NCI-H1105 treated with DMSO at 0.1 percent for 48 hours (cell line): ENCODE measurements at regions not wholly inside any gene's neighbourhood (a gene's known extent, or its start where the extent isn't known, plus 50 kb on each side); places are given as distances from the start of the nearest gene placed in this dataset.
"Not testable (repeated sequence)": the region's sequence is repeated elsewhere in the genome, so short reads cannot be mapped to it uniquely, and the experiment has no call there.

Source experiments
- DNase-seq: peaks from one replicate; lab custom pipeline; 2025; lab: John Stamatoyannopoulos, UW

DNA sequence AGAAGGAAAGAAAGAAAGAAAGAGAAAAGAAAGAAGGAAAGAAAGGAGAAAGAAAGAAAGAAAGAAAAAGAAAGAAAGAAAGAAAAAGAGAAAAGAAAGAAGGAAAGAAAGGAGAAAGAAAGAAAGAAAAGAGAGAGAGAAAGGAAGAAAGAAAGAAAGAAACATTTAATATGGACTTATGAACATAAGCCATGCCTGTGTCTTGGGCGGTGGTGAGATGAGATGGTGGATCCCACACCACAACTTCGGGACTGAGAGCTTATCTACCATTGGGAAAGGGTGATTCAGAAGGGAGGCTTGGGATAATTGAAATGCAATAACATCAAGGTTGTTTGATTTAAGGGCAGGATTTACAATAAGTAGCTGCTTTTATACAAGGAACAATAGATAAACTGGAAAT lies 843.9 kb upstream of the AUTS2 start:
- no peak for DNase-seq

GRCh38 chr7:68756986-68757495 lies 841.2 kb upstream of the AUTS2 start:
- no peak for DNase-seq

- DNase-seq, result no peak
Observed at GRCh38 chr7:68760556-68760955, 837.7 kb upstream of the AUTS2 start.

DNA sequence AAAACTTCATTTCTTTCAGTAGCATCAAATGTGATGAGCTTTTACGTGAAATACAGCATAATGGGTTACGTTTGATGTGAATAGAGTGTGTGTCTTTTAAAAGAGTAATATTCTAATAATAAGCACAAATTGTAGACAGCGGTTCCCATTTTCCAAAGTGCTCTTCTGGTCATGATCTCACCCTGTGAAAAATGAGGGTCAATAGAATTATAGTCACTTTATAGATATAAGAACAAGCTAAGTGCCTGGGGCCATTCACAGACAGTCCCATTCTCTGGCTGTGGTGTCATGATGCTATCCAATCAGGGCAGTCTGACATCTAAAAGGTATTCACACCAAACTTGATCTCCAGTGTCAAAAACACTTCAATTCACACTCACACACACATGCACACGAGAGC lies 830.8 kb upstream of the AUTS2 start:
- no peak for DNase-seq

GRCh38 chr7:68770649-68771048 lies 827.6 kb upstream of the AUTS2 start:
- peak; percentile 92 for DNase-seq

DNA sequence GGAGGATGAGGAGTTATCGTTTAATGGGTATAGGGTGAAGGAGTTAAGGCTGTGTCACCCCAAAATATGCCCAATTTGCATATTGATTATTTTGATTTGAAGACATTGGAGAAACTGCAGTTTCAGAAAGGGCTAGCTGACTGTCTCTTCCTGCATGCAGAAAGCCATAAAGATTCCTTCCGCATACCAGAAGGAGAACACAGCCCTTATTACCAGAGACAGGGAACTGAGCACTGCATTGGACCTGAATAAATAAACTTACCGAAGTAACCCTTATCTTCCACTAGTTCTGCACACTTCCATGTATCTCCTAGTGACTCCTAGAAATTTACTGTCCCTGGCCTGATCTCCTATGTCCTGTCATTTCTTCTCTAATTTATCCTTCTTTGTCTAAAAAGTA lies 821.9 kb upstream of the AUTS2 start:
- no peak for DNase-seq

DNA sequence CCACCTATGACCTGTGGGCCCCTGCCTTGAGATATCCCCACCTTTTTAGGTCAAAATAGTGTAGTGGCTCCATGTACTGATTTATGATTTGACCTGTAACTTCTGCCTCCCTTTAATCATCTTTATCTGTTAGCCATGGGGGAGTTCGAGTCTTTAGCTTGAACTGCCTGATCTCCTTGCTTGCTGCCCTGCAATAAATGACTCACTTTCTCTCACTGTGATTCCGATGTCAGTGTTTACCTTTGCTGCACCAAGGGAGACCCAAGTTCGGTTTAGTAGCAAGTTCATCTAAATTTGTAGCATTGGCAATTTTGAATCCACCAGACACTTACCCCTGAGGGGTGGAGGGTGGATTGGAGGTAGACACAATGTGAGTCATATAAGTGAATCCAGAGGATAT lies 814.6 kb upstream of the AUTS2 start:
- DNase-seq, result no peak

DNA sequence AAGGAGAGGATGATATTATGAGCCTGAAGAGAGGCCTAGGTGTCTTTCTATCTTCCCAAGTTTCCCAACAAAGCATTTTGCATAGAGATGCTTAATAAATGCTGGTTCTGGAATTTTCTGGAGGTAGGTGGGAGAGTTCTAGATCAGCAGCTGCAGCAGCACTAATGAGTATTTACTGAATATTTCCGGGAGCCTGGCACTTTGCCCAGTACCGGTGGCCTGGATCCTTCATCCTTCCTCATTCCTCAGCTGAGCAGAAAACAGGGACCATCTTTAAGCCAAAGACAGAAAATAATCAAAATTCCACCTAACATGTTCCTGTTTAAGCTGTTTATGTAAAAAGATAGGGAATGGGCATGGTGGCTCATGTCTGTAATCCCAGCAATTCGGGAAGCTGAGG lies 813.2 kb upstream of the AUTS2 start:
- DNase-seq, result peak; percentile 12

- DNase-seq, result peak; percentile 23
Observed at GRCh38 chr7:68787566-68787965, 810.7 kb upstream of the AUTS2 start.

- DNase-seq, result not testable (repeated sequence)
Observed at GRCh38 chr7:68788529-68788928, 809.7 kb upstream of the AUTS2 start.

DNA sequence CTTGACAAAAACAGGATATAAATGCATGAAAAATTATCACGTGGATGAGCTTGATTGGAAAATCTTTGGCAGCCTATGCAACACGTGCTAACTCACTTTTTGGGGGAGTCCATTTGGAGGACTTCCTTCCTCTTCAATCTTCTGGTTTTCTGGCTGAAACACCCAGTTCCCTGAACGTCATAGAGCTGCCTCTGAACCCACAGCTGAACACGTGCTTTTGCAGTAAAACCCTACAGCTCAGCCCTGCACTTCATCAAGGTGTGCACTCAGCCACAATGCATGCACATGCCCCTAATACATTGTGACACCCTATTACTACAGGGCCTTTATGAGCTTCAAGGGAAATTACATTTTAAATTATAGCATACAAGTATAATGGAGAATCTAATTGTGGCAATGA lies 808.7 kb upstream of the AUTS2 start:
- DNase-seq, result no peak

GRCh38 chr7:68792351-68792750 lies 805.9 kb upstream of the AUTS2 start:
- no peak for DNase-seq

GRCh38 chr7:68793513-68793912 lies 804.8 kb upstream of the AUTS2 start:
- no peak for DNase-seq

- DNase-seq, result no peak
Observed at GRCh38 chr7:68800316-68800715, 798.0 kb upstream of the AUTS2 start.

DNA sequence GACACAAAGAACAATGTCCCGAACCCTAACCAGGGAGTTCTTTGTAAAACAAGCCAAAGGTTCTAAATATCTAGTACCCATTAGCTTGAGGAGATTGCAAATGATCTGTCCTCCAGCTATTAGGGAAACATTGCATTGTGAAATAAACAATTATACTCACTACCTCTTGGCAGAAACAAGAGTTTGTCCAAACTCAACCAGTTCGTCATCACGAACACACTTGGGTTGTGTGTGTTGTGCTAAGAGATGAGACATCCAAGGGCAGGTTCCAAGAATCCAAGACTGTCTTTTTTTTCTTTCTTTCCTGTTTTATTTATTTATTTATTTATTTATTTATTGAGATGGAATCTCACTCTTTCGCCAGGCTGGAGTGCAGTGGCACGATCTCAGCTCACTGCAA lies 793.1 kb upstream of the AUTS2 start:
- no peak for DNase-seq

DNA sequence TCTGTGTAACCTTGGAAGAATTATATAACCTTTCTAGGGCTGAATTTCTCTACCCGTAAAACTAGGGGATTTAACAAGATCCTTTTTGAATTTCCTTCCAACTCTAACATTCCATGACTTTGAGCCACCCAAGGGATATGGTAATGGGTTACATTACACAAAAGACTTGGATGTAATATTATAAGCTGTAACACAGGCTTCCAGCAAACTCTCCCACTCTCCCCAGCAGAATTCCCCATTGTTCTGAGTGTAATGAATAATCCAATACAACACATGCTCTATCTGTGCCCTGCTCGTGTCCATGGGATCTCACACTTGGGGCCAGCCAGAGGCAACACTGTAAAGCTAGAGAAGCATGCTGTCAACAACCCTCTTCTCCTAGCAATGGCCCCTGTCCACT lies 790.6 kb upstream of the AUTS2 start:
- DNase-seq, result no peak

- peak; percentile 81 for DNase-seq
Observed at GRCh38 chr7:68813551-68814080, 784.7 kb upstream of the AUTS2 start.

GRCh38 chr7:68816491-68816890 lies 781.8 kb upstream of the AUTS2 start:
- no peak for DNase-seq

DNA sequence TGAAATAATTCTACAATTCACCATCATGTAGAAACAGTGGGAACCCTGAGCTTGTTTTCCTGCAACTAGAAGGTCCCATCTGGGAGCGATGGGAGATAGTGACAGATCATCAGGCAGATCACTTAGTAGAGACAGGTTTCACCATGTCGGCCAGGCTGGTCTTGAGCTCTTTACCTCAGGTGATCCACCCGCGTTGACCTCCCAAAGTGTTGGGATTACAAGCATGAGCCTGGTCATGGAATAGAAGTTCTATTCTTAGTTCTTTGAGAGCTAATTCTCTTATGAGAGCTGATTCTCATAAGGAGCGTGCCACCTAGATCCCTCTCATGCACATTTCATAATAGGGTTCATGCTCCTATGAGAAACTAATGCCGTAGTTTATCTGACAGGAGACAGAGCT lies 778.0 kb upstream of the AUTS2 start:
- DNase-seq, result no peak

GRCh38 chr7:68821846-68822245 lies 776.4 kb upstream of the AUTS2 start:
- DNase-seq, result no peak

GRCh38 chr7:68823996-68824780 lies 774.1 kb upstream of the AUTS2 start:
- no peak for DNase-seq

GRCh38 chr7:68828575-68828974 lies 769.7 kb upstream of the AUTS2 start:
- no peak for DNase-seq

GRCh38 chr7:68833422-68833821 lies 764.9 kb upstream of the AUTS2 start:
- no peak for DNase-seq

GRCh38 chr7:68839014-68839413 lies 759.3 kb upstream of the AUTS2 start:
- no peak for DNase-seq
